Skeletal muscle satellite cell (primary cell): ENCODE measurements at regions not wholly inside any gene's neighbourhood (a gene's known extent, or its start where the extent isn't known, plus 50 kb on each side); places are given as distances from the start of the nearest gene placed in this dataset.

Source experiments
- H3K27me3 ChIP-seq: 2 replicates; pipeline ENCODE4 v1.7.0; 2013; ENCODE audit warnings: low read length; ENCODE audit not compliant: control insufficient read depth, insufficient read depth
- H3K36me3 ChIP-seq: 2 replicates; pipeline ENCODE4 v1.7.0; 2013; ENCODE audit warnings: mild to moderate bottlenecking, control low read depth, low read length; ENCODE audit not compliant: insufficient read depth
- H3K4me1 ChIP-seq: 2 replicates; pipeline ENCODE4 v1.7.0; 2013; ENCODE audit warnings: low read length; ENCODE audit not compliant: control insufficient read depth, insufficient read depth
- H3K4me2 ChIP-seq: 2 replicates; pipeline ENCODE4 v1.7.0; 2013; ENCODE audit warnings: mild to moderate bottlenecking, low read length
- H3K4me3 ChIP-seq: 2 replicates; pipeline ENCODE4 v1.7.0; 2013; ENCODE audit warnings: low read length
- H3K9ac ChIP-seq: 2 replicates; pipeline ENCODE4 v1.7.0; 2013; ENCODE audit warnings: mild to moderate bottlenecking, low read depth, low read length, moderate library complexity
- H3K9me3 ChIP-seq: replicated peaks from 2 replicates; pipeline ENCODE4 v1.7.0; 2013; ENCODE audit warnings: mild to moderate bottlenecking, control low read depth, low read length

DNA sequence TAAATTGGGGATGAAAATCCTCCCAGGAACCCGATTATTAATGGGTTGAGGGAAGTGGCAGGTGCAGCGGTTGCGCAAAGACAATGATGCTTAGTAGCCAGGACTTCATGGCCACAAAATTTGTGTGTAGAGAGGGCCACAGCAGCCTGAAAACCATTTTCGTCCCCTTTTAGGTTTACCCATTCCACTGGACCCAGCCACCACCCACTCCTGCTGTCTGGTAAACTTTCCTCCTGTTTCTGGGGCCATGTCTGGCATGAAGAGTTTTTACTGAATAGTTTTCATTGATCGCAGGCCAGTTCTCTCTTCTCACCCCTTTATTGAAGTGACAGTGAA, 69.5 kb upstream of the SYT13 start:
- no peaks in the 10 kb centered on the region for H3K9me3 ChIP-seq
- peak overlapping the region; percentile 67 for H3K4me2 ChIP-seq
- H3K27me3 ChIP-seq: peaks cover 71% of the 10 kb centered on the region
- H3K4me1 ChIP-seq: peaks cover 4% of the 10 kb centered on the region
- H3K36me3 ChIP-seq: no peaks in the 10 kb centered on the region
- H3K9ac ChIP-seq: peak overlapping the region; percentile 27
- peak overlapping the region; percentile 66 for H3K4me3 ChIP-seq

DNA sequence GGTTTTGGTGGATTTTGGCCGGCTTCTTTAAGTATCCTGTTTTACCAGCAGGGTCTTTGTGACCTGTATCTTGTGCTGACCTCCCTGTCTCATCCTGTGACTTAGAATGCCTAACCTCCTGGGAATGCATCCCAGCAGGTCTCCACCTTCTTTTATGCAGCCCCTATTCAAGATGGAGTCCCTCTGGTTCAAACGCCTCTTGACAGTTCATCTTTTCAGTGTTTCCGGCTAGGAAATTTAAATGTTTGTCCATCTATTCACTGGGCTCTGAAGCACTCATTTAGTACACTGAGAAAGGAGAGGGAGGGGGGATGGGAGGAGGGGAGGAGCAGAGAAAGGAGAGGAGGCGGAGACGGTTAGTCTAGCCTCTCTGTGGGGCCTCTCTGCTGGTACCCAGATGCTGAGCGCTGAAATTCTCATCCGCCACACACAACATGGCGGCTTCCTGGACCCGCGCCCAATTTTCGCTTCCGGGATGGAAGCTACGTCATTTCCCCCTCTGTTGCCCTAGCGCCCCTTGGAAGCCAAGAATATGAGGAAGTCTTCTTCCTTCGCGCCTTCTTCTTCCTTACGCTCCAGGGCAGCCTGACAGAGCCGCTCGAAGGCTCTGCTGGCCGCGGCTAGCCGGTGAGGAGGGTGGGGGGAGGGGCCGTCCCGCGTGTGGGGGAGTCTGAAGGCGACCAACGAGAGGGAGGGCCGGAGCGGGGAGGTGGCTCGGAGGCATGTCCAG, 69.0 kb upstream of the SYT13 start:
- H3K4me2 ChIP-seq: peak overlapping the region; percentile 67
- H3K27me3 ChIP-seq: peaks cover 71% of the 10 kb centered on the region
- peaks cover 4% of the 10 kb centered on the region for H3K4me1 ChIP-seq
- H3K4me3 ChIP-seq: peak overlapping the region; percentile 66
- peak overlapping the region; percentile 27 for H3K9ac ChIP-seq
- no peaks in the 10 kb centered on the region for H3K36me3 ChIP-seq
- H3K9me3 ChIP-seq: no peaks in the 10 kb centered on the region

- H3K36me3 ChIP-seq: no peaks in the 10 kb centered on the region
- no peak overlapping the region for H3K4me2 ChIP-seq
- no peak overlapping the region for H3K4me3 ChIP-seq
- H3K4me1 ChIP-seq: no peaks in the 10 kb centered on the region
- no peaks in the 10 kb centered on the region for H3K9me3 ChIP-seq
- no peak overlapping the region for H3K9ac ChIP-seq
- peaks cover 80% of the 10 kb centered on the region for H3K27me3 ChIP-seq
Observed at GRCh38 chr11:45348729-45349128, 62.6 kb upstream of the SYT13 start.

DNA sequence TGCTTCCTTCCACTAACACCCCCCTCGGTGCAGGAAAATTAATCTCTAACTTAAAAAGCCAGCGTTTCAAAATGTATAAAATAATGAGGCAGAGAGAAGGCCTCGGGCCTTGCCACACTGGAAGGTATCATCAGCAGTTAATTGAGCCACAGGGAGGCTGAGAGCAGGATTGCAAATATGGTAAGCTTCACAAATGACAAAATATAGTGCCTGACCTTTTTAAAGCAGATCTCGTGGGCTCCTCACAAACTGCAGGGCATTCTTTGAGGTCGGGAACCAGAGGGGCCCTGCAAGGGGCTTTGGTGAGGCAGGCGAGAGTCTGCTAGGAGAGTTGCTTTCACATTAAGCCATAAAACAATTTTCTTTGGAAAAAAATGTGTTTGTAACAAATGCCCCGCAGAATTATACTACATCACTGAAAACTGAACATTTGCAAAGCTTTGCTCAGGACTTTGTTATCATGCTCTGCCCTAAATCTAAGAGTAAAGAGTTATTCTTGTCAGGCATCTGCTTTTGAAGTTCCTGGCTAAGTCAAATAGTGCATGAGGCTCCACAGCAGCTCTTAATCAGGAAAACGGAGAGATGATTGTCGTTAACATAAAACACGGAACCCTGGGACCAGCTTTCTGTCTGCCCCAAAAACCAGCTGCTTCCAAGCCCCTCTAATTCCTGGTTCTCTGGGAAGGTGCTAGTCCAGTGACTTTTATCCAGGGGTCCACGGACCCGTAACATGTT, 61.4 kb upstream of the SYT13 start:
- Histone ChIP-seq H3K4me1 (no peaks in the 10 kb centered on the region), H3K36me3 (no peaks in the 10 kb centered on the region), H3K9ac (no peak overlapping the region), H3K4me2 (no peak overlapping the region), H3K27me3 (peaks cover 83% of the 10 kb centered on the region), H3K9me3 (no peaks in the 10 kb centered on the region), H3K4me3 (no peak overlapping the region)

DNA sequence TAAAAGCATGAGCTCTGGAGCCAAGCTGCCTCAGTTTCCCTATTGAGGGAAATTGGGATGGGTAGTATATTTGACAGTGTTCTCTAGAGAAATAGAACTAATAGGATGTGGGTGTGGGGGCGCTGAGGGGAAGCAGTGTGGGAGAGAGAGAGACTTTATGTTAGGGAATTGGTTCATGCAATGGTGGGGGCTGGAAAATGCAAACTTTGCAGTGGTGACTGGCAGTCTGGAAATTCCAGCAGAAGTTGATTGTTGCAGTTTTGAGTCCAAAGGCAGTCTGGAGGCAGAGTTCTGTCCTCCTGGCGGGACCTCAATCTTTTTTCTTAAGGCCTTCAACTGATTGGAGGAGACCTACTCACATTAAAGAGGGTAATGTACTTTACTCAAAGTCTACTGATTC, 59.4 kb upstream of the SYT13 start:
- H3K9ac ChIP-seq: no peak overlapping the region
- peaks cover 80% of the 10 kb centered on the region for H3K27me3 ChIP-seq
- H3K4me1 ChIP-seq: no peaks in the 10 kb centered on the region
- no peaks in the 10 kb centered on the region for H3K9me3 ChIP-seq
- H3K4me3 ChIP-seq: no peak overlapping the region
- H3K36me3 ChIP-seq: no peaks in the 10 kb centered on the region
- no peak overlapping the region for H3K4me2 ChIP-seq

GRCh38 chr11:45344028-45344427, 57.9 kb upstream of the SYT13 start:
- no peaks in the 10 kb centered on the region for H3K4me1 ChIP-seq
- no peak overlapping the region for H3K9ac ChIP-seq
- H3K4me3 ChIP-seq: no peak overlapping the region
- H3K9me3 ChIP-seq: no peaks in the 10 kb centered on the region
- H3K36me3 ChIP-seq: no peaks in the 10 kb centered on the region
- H3K27me3 ChIP-seq: peaks cover 73% of the 10 kb centered on the region
- H3K4me2 ChIP-seq: no peak overlapping the region

DNA sequence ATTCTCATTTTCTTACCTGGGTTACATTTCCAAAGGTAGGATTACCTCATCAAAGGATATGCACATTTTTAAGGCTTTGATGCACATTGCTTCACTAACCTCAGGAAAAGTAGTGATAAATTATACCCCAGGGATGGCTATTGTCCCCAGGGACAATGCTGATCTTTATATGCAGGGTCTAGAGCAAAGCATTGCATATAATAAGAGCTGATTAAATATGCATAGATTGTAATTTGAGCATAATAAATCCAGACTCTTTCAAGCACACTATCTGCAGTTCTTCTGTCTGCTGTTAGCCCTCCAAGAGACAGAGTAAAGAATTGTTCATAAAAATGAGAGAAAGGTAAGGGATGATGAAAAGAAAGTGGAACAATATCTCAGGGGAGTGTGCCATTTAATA, 57.3 kb upstream of the SYT13 start:
- Histone ChIP-seq H3K4me3 (no peak overlapping the region), H3K9me3 (no peaks in the 10 kb centered on the region), H3K27me3 (peaks cover 73% of the 10 kb centered on the region), H3K9ac (no peak overlapping the region), H3K4me1 (no peaks in the 10 kb centered on the region), H3K36me3 (no peaks in the 10 kb centered on the region), H3K4me2 (no peak overlapping the region)

DNA sequence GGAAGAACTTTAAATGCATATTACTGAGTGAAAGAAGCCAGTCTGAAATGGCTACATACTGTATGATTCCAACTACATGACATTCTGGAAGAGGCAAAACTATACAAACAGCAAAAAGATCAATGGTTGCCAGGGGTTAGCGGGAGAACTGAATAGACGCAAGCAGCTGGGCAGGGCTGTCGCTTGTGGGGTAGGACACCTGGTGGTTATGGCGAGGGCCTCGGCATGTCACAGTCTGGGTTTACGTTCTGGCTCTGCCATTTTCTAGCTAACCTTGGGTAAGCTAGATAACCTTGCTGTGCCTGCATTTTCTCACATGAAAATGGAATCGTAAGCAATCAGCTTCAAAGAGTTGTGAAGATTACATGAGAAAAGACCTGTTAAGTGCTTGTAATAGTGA, 55.2 kb upstream of the SYT13 start:
- Histone ChIP-seq H3K36me3 (no peaks in the 10 kb centered on the region), H3K9ac (no peak overlapping the region), H3K4me1 (no peaks in the 10 kb centered on the region), H3K4me2 (no peak overlapping the region), H3K27me3 (peaks cover 70% of the 10 kb centered on the region), H3K4me3 (no peak overlapping the region), H3K9me3 (no peaks in the 10 kb centered on the region)

- no peaks in the 10 kb centered on the region for H3K36me3 ChIP-seq
- H3K4me1 ChIP-seq: no peaks in the 10 kb centered on the region
- H3K9me3 ChIP-seq: no peaks in the 10 kb centered on the region
- H3K4me3 ChIP-seq: peak overlapping the region; percentile 47
- peak overlapping the region; percentile 69 for H3K4me2 ChIP-seq
- H3K9ac ChIP-seq: no peak overlapping the region
- H3K27me3 ChIP-seq: peaks cover 69% of the 10 kb centered on the region
Observed at GRCh38 chr11:45339729-45340519, 53.8 kb upstream of the SYT13 start.

DNA sequence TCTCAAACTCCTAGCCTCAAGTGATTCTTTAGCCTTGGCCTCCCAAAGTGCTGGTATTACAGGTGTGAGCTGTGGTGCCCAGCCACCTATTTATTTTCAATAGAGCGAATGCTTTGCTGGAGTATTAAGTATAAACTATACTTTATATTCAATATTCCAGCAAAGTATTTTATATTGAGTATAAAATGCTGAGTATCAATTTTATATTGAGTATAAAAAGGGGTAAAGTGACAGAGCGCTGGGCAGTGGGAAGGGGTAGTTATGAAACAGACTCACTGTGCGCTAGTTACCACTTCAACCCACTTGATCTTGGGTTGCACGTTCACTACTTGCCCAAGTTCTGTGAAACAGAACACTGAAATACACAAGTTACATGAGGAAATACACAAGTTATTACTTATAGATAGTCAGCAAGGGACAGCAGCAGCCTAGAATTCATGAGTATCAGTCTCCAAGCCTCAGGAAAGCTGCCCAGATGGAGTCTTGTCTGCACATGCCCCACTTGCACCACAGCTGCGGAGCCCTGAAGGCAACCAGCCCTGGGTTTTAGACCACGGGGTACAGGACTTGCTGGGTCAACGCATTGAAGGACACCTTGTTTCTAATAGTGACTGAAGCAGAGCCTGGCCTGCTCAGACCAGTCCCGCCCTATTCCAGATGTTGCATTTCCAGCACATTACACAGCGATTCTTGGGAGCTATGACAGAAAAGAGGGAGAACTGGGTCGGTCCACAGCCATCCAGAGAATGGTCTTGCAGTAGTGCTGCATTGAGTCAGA, 51.6 kb upstream of the SYT13 start:
- no peaks in the 10 kb centered on the region for H3K36me3 ChIP-seq
- no peak overlapping the region for H3K4me2 ChIP-seq
- no peaks in the 10 kb centered on the region for H3K9me3 ChIP-seq
- peaks cover 55% of the 10 kb centered on the region for H3K27me3 ChIP-seq
- no peaks in the 10 kb centered on the region for H3K4me1 ChIP-seq
- no peak overlapping the region for H3K4me3 ChIP-seq
- no peak overlapping the region for H3K9ac ChIP-seq

- Histone ChIP-seq H3K36me3 (no peaks in the 10 kb centered on the region), H3K4me2 (no peak overlapping the region), H3K4me1 (peaks cover 8% of the 10 kb centered on the region), H3K4me3 (no peak overlapping the region), H3K27me3 (peaks cover 51% of the 10 kb centered on the region), H3K9ac (no peak overlapping the region), H3K9me3 (no peaks in the 10 kb centered on the region)
Observed at GRCh38 chr11:45336136-45336535, 50.0 kb upstream of the SYT13 start.
